ENCODE measurements at regions not wholly inside any gene's neighbourhood (a gene's known extent, or its start where the extent isn't known, plus 50 kb on each side); places are given as distances from the start of the nearest gene placed in this dataset.

- no peaks in the 10 kb centered on the region for H3K27me3 Mint-ChIP-seq (ENCODE audit: insufficient read depth, unreplicated experiment)
- no peaks in the 10 kb centered on the region for H3K4me1 Mint-ChIP-seq (ENCODE audit: low read depth, unreplicated experiment)
- H3K36me3 Mint-ChIP-seq (ENCODE audit: insufficient read depth, unreplicated experiment): no peaks in the 10 kb centered on the region
- POLR2A ChIA-PET: no interaction called here
- intact Hi-C loops (cut with micrococcal nuclease; ENCODE audit: unreplicated experiment): no loop called here
- CTCF ChIA-PET: no interaction called here
- no TSS peak for BruUV-seq (replicated peaks)
- H3K4me3 Mint-ChIP-seq (ENCODE audit: unreplicated experiment): no peak overlapping the region
- no peak overlapping the region for H3K4me3 ChIP-seq (ENCODE audit: low read depth, low read length)
- no peaks in the 10 kb centered on the region for H3K36me3 ChIP-seq (ENCODE audit: control insufficient read depth, insufficient read depth, low read length)
- H3K9me3 ChIP-seq: 0 out of 2 replicates have a peak, but pooled peaks cover 3% of the 10 kb centered on the region
- no peaks in the 10 kb centered on the region for H3K4me1 ChIP-seq
- H3K27ac Mint-ChIP-seq (ENCODE audit: unreplicated experiment): no peak overlapping the region
- TF ChIP-seq CTCF (IDR thresholded peaks at IDR 0.05; ENCODE audit: insufficient read depth in 1 of 2, low read depth in 1 of 2, low read length in 1 of 2, severe bottlenecking in 1 of 2, unreplicated experiment in 1 of 2): no peak
- H3K27me3 ChIP-seq (replicated peaks; ENCODE audit: control insufficient read depth, insufficient read depth, low read length): no peaks in the 10 kb centered on the region
- DNase-seq: peak; percentile 4 to 31
- peaks cover 28% of the 10 kb centered on the region for H3K9me3 Mint-ChIP-seq (ENCODE audit: unreplicated experiment)
Observed at GRCh38 chr11:29217901-29218300, 798.9 kb downstream of the KCNA4 start.

GRCh38 chr11:29214833-29215232, 802.0 kb downstream of the KCNA4 start:
- Mint-ChIP-seq H3K4me1 (ENCODE audit: low read depth, unreplicated experiment) (no peaks in the 10 kb centered on the region), H3K9me3 (ENCODE audit: unreplicated experiment) (peaks cover 13% of the 10 kb centered on the region), H3K27ac (ENCODE audit: unreplicated experiment) (no peak overlapping the region), H3K27me3 (ENCODE audit: insufficient read depth, unreplicated experiment) (no peaks in the 10 kb centered on the region), H3K4me3 (ENCODE audit: unreplicated experiment) (no peak overlapping the region), H3K36me3 (ENCODE audit: insufficient read depth, unreplicated experiment) (no peaks in the 10 kb centered on the region)
- BruUV-seq (replicated peaks): no TSS peak
- no peak for TF ChIP-seq CTCF (IDR thresholded peaks at IDR 0.05; ENCODE audit: insufficient read depth in 1 of 2, low read depth in 1 of 2, low read length in 1 of 2, severe bottlenecking in 1 of 2, unreplicated experiment in 1 of 2)
- no peak for DNase-seq
- ChIA-PET POLR2A (no interaction called here), CTCF (no interaction called here)
- Histone ChIP-seq H3K4me3 (ENCODE audit: low read depth, low read length) (no peak overlapping the region), H3K9me3 (0 out of 2 replicates have a peak, but pooled peaks cover 3% of the 10 kb centered on the region), H3K4me1 (no peaks in the 10 kb centered on the region), H3K36me3 (ENCODE audit: control insufficient read depth, insufficient read depth, low read length) (no peaks in the 10 kb centered on the region), H3K27me3 (replicated peaks; ENCODE audit: control insufficient read depth, insufficient read depth, low read length) (no peaks in the 10 kb centered on the region)
- intact Hi-C loops (cut with micrococcal nuclease; ENCODE audit: unreplicated experiment): no loop called here

GRCh38 chr11:29211202-29211601, 805.6 kb downstream of the KCNA4 start:
- no peaks in the 10 kb centered on the region for H3K4me1 Mint-ChIP-seq (ENCODE audit: low read depth, unreplicated experiment)
- no peaks in the 10 kb centered on the region for H3K27me3 ChIP-seq (replicated peaks; ENCODE audit: control insufficient read depth, insufficient read depth, low read length)
- no peak for DNase-seq
- BruUV-seq (replicated peaks): no TSS peak
- no peaks in the 10 kb centered on the region for H3K27me3 Mint-ChIP-seq (ENCODE audit: insufficient read depth, unreplicated experiment)
- H3K4me1 ChIP-seq: no peaks in the 10 kb centered on the region
- no peaks in the 10 kb centered on the region for H3K9me3 ChIP-seq
- H3K36me3 Mint-ChIP-seq (ENCODE audit: insufficient read depth, unreplicated experiment): no peaks in the 10 kb centered on the region
- CTCF ChIA-PET: no interaction called here
- no peak overlapping the region for H3K27ac Mint-ChIP-seq (ENCODE audit: unreplicated experiment)
- no peak for TF ChIP-seq CTCF (IDR thresholded peaks at IDR 0.05; ENCODE audit: insufficient read depth in 1 of 2, low read depth in 1 of 2, low read length in 1 of 2, severe bottlenecking in 1 of 2, unreplicated experiment in 1 of 2)
- POLR2A ChIA-PET: no interaction called here
- no peaks in the 10 kb centered on the region for H3K9me3 Mint-ChIP-seq (ENCODE audit: unreplicated experiment)
- no peak overlapping the region for H3K4me3 ChIP-seq (ENCODE audit: low read depth, low read length)
- no peaks in the 10 kb centered on the region for H3K36me3 ChIP-seq (ENCODE audit: control insufficient read depth, insufficient read depth, low read length)
- intact Hi-C loops (cut with micrococcal nuclease; ENCODE audit: unreplicated experiment): no loop called here
- H3K4me3 Mint-ChIP-seq (ENCODE audit: unreplicated experiment): no peak overlapping the region

All from Caco-2 (cell line).